Liver (tissue), 8 donors: ENCODE measurements at regions not wholly inside any gene's neighbourhood (a gene's known extent, or its start where the extent isn't known, plus 50 kb on each side); places are given as distances from the start of the nearest gene placed in this dataset.

ENCODE experiments used
- DNase-seq: peaks from one replicate; pipeline ENCODE4 v3.0.0-alpha.2; 2017; ENCODE audit warnings: low spot score
- H3K27ac ChIP-seq, 2 donors: one replicate each; pipeline ENCODE4 v1.7.0; 2013; ENCODE audit warnings: inconsistent platforms in 2 of 2, low read length in 2 of 2, control low read depth in 1 of 2, low read depth in 1 of 2, mild to moderate bottlenecking in 1 of 2
- H3K27me3 ChIP-seq, 4 donors: one replicate each; pipeline versions ENCODE4 v1.6.1 to v1.7.0; 2013; ENCODE audit warnings: low read length in 3 of 4, inconsistent platforms in 1 of 4, mild to moderate bottlenecking in 1 of 4, moderate library complexity in 1 of 4; ENCODE audit not compliant: control insufficient read depth in 4 of 4, insufficient read depth in 4 of 4
- H3K36me3 ChIP-seq, 4 donors: one replicate each; pipeline versions ENCODE4 v1.6.1 to v1.7.0; 2013; ENCODE audit warnings: low read length in 3 of 4, mild to moderate bottlenecking in 3 of 4, low read depth in 1 of 4, moderate library complexity in 1 of 4; ENCODE audit not compliant: control insufficient read depth in 4 of 4, insufficient read depth in 3 of 4
- H3K4me1 ChIP-seq, 4 donors: one replicate each; pipeline versions ENCODE4 v1.6.1 to v1.7.0; 2013; ENCODE audit warnings: low read length in 3 of 4, mild to moderate bottlenecking in 3 of 4, moderate library complexity in 1 of 4; ENCODE audit not compliant: control insufficient read depth in 4 of 4, insufficient read depth in 4 of 4
- H3K4me3 ChIP-seq, 3 donors: one replicate each; pipeline versions ENCODE4 v1.6.1 to v1.7.0; 2013; ENCODE audit warnings: low read length in 3 of 3, control low read depth in 1 of 3, low read depth in 1 of 3, mild to moderate bottlenecking in 1 of 3
- H3K9ac ChIP-seq, 2 donors: one replicate each; pipeline ENCODE4 v1.7.0; 2013; ENCODE audit warnings: low read length in 2 of 2, mild to moderate bottlenecking in 2 of 2, moderate library complexity in 2 of 2, control low read depth in 1 of 2, low read depth in 1 of 2
- H3K9me3 ChIP-seq, 4 donors: one replicate each; pipeline versions ENCODE4 v1.6.1 to v1.7.0; 2013; ENCODE audit warnings: low read length in 3 of 4; ENCODE audit not compliant: control insufficient read depth in 4 of 4
- ATF3 ChIP-seq: IDR thresholded peaks from 2 replicates; pipeline ENCODE4 v1.6.1; 2016; ENCODE audit warnings: antibody characterized with exemption
- CTCF ChIP-seq: fragments of 150-350 bp; IDR thresholded peaks from 2 replicates; pipeline ENCODE4 v1.5.1; 2017; ENCODE audit warnings: improper control_type of control experiment, low read depth, low read length; ENCODE audit not compliant: missing input control
- EGR1 ChIP-seq, 2 donors: IDR thresholded peaks; 2 replicates each; pipeline ENCODE4 v1.6.1; 2016 to 2018; ENCODE audit warnings: antibody characterized with exemption in 2 of 2, low read depth in 2 of 2
- FOXA1 ChIP-seq: IDR thresholded peaks from 2 replicates; pipeline ENCODE4 v1.6.1; 2016; ENCODE audit warnings: antibody characterized with exemption
- FOXA2 ChIP-seq: IDR thresholded peaks from 2 replicates; pipeline ENCODE4 v1.6.1; 2016; ENCODE audit warnings: antibody characterized with exemption
- GABPA ChIP-seq, 2 donors: IDR thresholded peaks in 1 of 2; conservative IDR thresholded peaks in 1 of 2; 2 replicates each; pipeline ENCODE4 v1.6.1; 2016; ENCODE audit warnings: antibody characterized with exemption in 2 of 2, mild to moderate bottlenecking in 1 of 2, moderate library complexity in 1 of 2
- HNF4A ChIP-seq, 2 donors: conservative IDR thresholded peaks; 2 replicates each; pipeline ENCODE4 v1.6.1; 2016; ENCODE audit warnings: antibody characterized with exemption in 2 of 2, mild to moderate bottlenecking in 2 of 2
- HNF4G ChIP-seq: IDR thresholded peaks from 2 replicates; pipeline ENCODE4 v1.6.1; 2016; ENCODE audit warnings: antibody characterized with exemption
- JUND ChIP-seq, 2 donors: IDR thresholded peaks; 2 replicates each; pipeline ENCODE4 v1.6.1; 2016; ENCODE audit warnings: antibody characterized with exemption in 2 of 2
- MAX ChIP-seq: IDR thresholded peaks from 2 replicates; pipeline ENCODE4 v1.6.1; 2016; ENCODE audit warnings: antibody characterized with exemption
- NR2F2 ChIP-seq: IDR thresholded peaks from 2 replicates; pipeline ENCODE4 v1.6.1; 2016; ENCODE audit warnings: antibody characterized with exemption
- RAD21 ChIP-seq, 2 donors: IDR thresholded peaks; 2 replicates each; pipeline ENCODE4 v1.6.1; 2016; ENCODE audit warnings: antibody characterized with exemption in 2 of 2, mild to moderate bottlenecking in 2 of 2
- REST ChIP-seq: IDR thresholded peaks from 2 replicates; pipeline ENCODE4 v1.6.1; 2016; ENCODE audit warnings: antibody characterized with exemption, mild to moderate bottlenecking
- RXRA ChIP-seq, 2 donors: IDR thresholded peaks; 2 replicates each; pipeline ENCODE4 v1.6.1; 2017 to 2018; ENCODE audit warnings: antibody characterized with exemption in 2 of 2, mild to moderate bottlenecking in 1 of 2
- SP1 ChIP-seq: IDR thresholded peaks from 2 replicates; pipeline ENCODE4 v1.6.1; 2018; ENCODE audit warnings: antibody characterized with exemption, mild to moderate bottlenecking
- TAF1 ChIP-seq: conservative IDR thresholded peaks from 2 replicates; pipeline ENCODE4 v1.6.1; 2016; ENCODE audit warnings: antibody characterized with exemption, mild to moderate bottlenecking
- YY1 ChIP-seq: IDR thresholded peaks from 2 replicates; pipeline ENCODE4 v1.6.1; 2016; ENCODE audit warnings: antibody characterized with exemption, mild to moderate bottlenecking
- ZBTB33 ChIP-seq: IDR thresholded peaks from 2 replicates; pipeline ENCODE4 v1.6.1; 2016; ENCODE audit warnings: antibody characterized with exemption
- WGBS: extraction: QIAGEN DNeasy Blood & Tissue Kit; methylation state at CpG from one replicate; pipeline ENCODE4 v1.1.7; 2013; 5-methylcytosine and 5-hydroxymethylcytosine counted together
- donor health status: healthy.
- donor health status: healthy.
- donor health status: healthy.
- donor health status: healthy.
- donor health status: healthy.

- H3K36me3 ChIP-seq = no peaks in the 10 kb centered on the region
- no peaks in the 10 kb centered on the region for H3K9me3 ChIP-seq
- no peak overlapping the region for H3K9ac ChIP-seq
- TF ChIP-seq JUND (IDR thresholded peaks at IDR 0.05) (no peak), REST (no peak), CTCF (no peak), FOXA2 (no peak), YY1 (no peak), NR2F2 (no peak), HNF4G (no peak), RAD21 (IDR thresholded peaks at IDR 0.05) (no peak), EGR1 (IDR thresholded peaks at IDR 0.05; ENCODE audit: low read depth in 2 of 2) (no peak), SP1 (no peak), MAX (no peak)
- H3K27me3 ChIP-seq = no peaks in the 10 kb centered on the region
- no peaks in the 10 kb centered on the region for H3K4me1 ChIP-seq
- H3K4me3 ChIP-seq = no peak overlapping the region
- 41% methylated on average over 1 of the region's 1 CpG for WGBS
- H3K27ac ChIP-seq = no peak overlapping the region
- DNase-seq = no peak
Observed at GRCh38 chr4:123609829-123610228, 213.2 kb downstream of the SPRY1 start.

- Histone ChIP-seq H3K36me3 (no peaks in the 10 kb centered on the region), H3K9me3 (no peaks in the 10 kb centered on the region), H3K27ac (no peak overlapping the region), H3K9ac (no peak overlapping the region), H3K4me1 (peaks cover 0 to 5% (median 0%) of the 10 kb centered on the region in 4 donors), H3K4me3 (no peak overlapping the region), H3K27me3 (no peaks in the 10 kb centered on the region)
- DNase-seq = no peak
- WGBS = 97% methylated on average over 9 of the region's 9 CpGs
- TF ChIP-seq RXRA (IDR thresholded peaks at IDR 0.05) (no peak), FOXA2 (no peak), FOXA1 (no peak), SP1 (no peak), GABPA (IDR thresholded peaks at IDR 0.05 in 1 of 2, conservative IDR thresholded peaks at IDR 0.05 in 1 of 2) (no peak), RAD21 (IDR thresholded peaks at IDR 0.05) (no peak), REST (no peak), MAX (no peak), NR2F2 (no peak), ZBTB33 (no peak), EGR1 (IDR thresholded peaks at IDR 0.05; ENCODE audit: low read depth in 2 of 2) (no peak), ATF3 (no peak), JUND (IDR thresholded peaks at IDR 0.05) (no peak), HNF4G (no peak), TAF1 (no peak), HNF4A (conservative IDR thresholded peaks at IDR 0.05) (no peak)
Observed at GRCh38 chr4:123613586-123614344, 217.2 kb downstream of the SPRY1 start.
